ENCODE measurements at regions not wholly inside any gene's neighbourhood (a gene's known extent, or its start where the extent isn't known, plus 50 kb on each side); places are given as distances from the start of the nearest gene placed in this dataset.
A peak's percentile ranks its signal among the peaks of the same experiment; 100 is the strongest.

DNA sequence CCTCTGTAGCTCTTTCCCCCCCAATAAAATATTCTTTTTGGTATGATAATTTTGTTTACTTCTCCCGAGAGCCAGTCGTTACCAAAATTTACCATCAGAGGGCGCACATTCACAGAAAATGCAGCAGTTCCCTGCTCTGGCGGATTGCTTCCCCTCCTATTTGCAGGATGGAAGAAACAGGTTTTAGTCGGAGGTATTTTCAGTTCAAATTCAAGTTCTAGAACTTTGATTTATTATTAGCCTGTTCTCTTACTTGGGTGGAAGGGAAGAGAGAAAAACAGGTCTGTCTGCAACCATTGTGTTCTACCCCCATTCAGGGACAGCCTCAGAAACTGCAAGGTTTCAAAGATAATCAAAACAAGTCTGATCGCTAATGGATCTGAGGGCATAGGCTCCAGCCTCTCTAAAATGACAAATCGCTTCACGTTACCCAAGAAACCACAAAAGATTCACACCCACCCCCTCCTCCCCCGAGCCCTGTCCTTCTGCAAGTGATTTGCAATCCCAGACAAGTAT lies 263.8 kb upstream of the RPS6KA3 start:
- Histone ChIP-seq H3K4me3 (ENCODE audit: low read depth, low read length) (no peak overlapping the region), H3K27me3 (ENCODE audit: insufficient read depth, low read depth, severe bottlenecking) (peaks cover 35% of the 10 kb centered on the region), H3K9me3 (ENCODE audit: severe bottlenecking) (no peaks in the 10 kb centered on the region), H3K36me3 (no peaks in the 10 kb centered on the region), H3K27ac (no peak overlapping the region)
- DNase-seq, result peak; percentile 48
- TF ChIP-seq CTCF (IDR thresholded peaks at IDR 0.05; ENCODE audit: low read depth, low read length), result peak; percentile 53; the same call in 1 of the 2 replicates

- H3K4me3 ChIP-seq (ENCODE audit: low read depth, low read length), result no peak overlapping the region
- no peak for TF ChIP-seq CTCF (IDR thresholded peaks at IDR 0.05; ENCODE audit: low read depth, low read length)
- H3K27me3 ChIP-seq (ENCODE audit: insufficient read depth, low read depth, severe bottlenecking), result peaks cover 33% of the 10 kb centered on the region
- H3K36me3 ChIP-seq, result no peaks in the 10 kb centered on the region
- no peak overlapping the region for H3K27ac ChIP-seq
- no peaks in the 10 kb centered on the region for H3K9me3 ChIP-seq (ENCODE audit: severe bottlenecking)
- DNase-seq, result no peak
Observed at GRCh38 chrX:20529711-20530110, 263.0 kb upstream of the RPS6KA3 start.

GRCh38 chrX:20529301-20529700 lies 262.6 kb upstream of the RPS6KA3 start:
- Histone ChIP-seq H3K9me3 (ENCODE audit: severe bottlenecking) (no peaks in the 10 kb centered on the region), H3K36me3 (no peaks in the 10 kb centered on the region), H3K27ac (no peak overlapping the region), H3K4me3 (ENCODE audit: low read depth, low read length) (no peak overlapping the region), H3K27me3 (ENCODE audit: insufficient read depth, low read depth, severe bottlenecking) (peaks cover 29% of the 10 kb centered on the region)
- TF ChIP-seq CTCF (IDR thresholded peaks at IDR 0.05; ENCODE audit: low read depth, low read length), result no peak
- no peak for DNase-seq

GRCh38 chrX:20527558-20528011 lies 260.9 kb upstream of the RPS6KA3 start:
- Histone ChIP-seq H3K36me3 (no peaks in the 10 kb centered on the region), H3K27me3 (ENCODE audit: insufficient read depth, low read depth, severe bottlenecking) (peaks cover 18% of the 10 kb centered on the region), H3K27ac (no peak overlapping the region), H3K4me3 (ENCODE audit: low read depth, low read length) (no peak overlapping the region), H3K9me3 (ENCODE audit: severe bottlenecking) (no peaks in the 10 kb centered on the region)
- TF ChIP-seq CTCF (IDR thresholded peaks at IDR 0.05; ENCODE audit: low read depth, low read length), result no peak
- DNase-seq, result no peak

DNA sequence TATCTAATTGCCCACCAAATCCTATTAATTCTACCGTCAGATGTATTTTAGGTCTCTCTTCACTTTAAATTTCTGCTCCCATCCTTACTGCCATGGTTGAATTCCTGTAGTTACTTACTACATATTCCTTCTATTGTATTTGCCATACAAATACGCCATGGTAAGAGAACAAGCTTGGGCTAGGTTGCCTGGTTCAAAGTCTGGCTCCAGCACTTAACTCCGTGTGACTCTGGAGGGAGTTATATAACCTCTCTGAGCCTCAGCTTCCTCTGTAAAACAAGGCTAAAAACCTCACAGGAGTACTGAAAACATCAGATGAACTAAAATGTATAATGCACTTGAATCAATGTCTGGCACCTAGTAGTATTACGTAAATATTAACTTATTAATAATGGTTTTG lies 260.3 kb upstream of the RPS6KA3 start:
- no peaks in the 10 kb centered on the region for H3K36me3 ChIP-seq
- no peak overlapping the region for H3K4me3 ChIP-seq (ENCODE audit: low read depth, low read length)
- TF ChIP-seq CTCF (IDR thresholded peaks at IDR 0.05; ENCODE audit: low read depth, low read length), result no peak
- H3K27me3 ChIP-seq (ENCODE audit: insufficient read depth, low read depth, severe bottlenecking), result peaks cover 18% of the 10 kb centered on the region
- H3K9me3 ChIP-seq (ENCODE audit: severe bottlenecking), result no peaks in the 10 kb centered on the region
- no peak overlapping the region for H3K27ac ChIP-seq
- DNase-seq, result no peak

Data from WERI-Rb-1 (cell line).